Neutrophil (primary cell): ENCODE measurements at regions not wholly inside any gene's neighbourhood (a gene's known extent, or its start where the extent isn't known, plus 50 kb on each side); places are given as distances from the start of the nearest gene placed in this dataset.

Source experiments
- H3K27ac ChIP-seq: fragments of 200-600 bp; sonication (generic); 2 replicates; pipeline ENCODE4 v1.5.1; 2016; ENCODE audit warnings: mild to moderate bottlenecking, moderate library complexity
- H3K27me3 ChIP-seq: fragments of 200-600 bp; sonication (generic); 2 replicates; pipeline ENCODE4 v1.6.0; 2016; ENCODE audit warnings: mild to moderate bottlenecking
- H3K36me3 ChIP-seq: fragments of 200-600 bp; sonication (generic); 2 replicates; pipeline ENCODE4 v1.5.1; 2017
- H3K4me1 ChIP-seq, 2 experiments: fragments of 200-600 bp in 1 of 2; sonication (generic) in 1 of 2; 1 replicate in 1 of 2; 2 replicates in 1 of 2; pipeline versions ENCODE4 v1.5.1 to v1.6.1; 2013 to 2016; ENCODE audit warnings: low read depth in 1 of 2, low read length in 1 of 2, mild to moderate bottlenecking in 1 of 2, moderate library complexity in 1 of 2; ENCODE audit not compliant: control insufficient read depth in 1 of 2, insufficient read depth in 1 of 2
- H3K4me3 ChIP-seq, 2 experiments: fragments of 200-600 bp in 1 of 2; sonication (generic) in 1 of 2; 1 replicate in 1 of 2; 2 replicates in 1 of 2; pipeline ENCODE4 v1.5.1; 2013 to 2016; ENCODE audit warnings: low read depth in 1 of 2, low read length in 1 of 2, mild to moderate bottlenecking in 1 of 2, moderate library complexity in 1 of 2
- H3K9me3 ChIP-seq: fragments of 200-600 bp; sonication (generic); 2 replicates; pipeline ENCODE4 v1.5.1; 2016
- TF ChIP-seq, protein P1 (sequence below): fragments of 200-600 bp; sonication (generic); IDR thresholded peaks from 2 replicates; pipeline ENCODE4 v1.5.1; 2016; ENCODE audit warnings: antibody characterized with exemption

GRCh38 chr10:113458944-113459343 is 93.9 kb upstream of the HABP2 start:
- TF ChIP-seq, protein P1, sequence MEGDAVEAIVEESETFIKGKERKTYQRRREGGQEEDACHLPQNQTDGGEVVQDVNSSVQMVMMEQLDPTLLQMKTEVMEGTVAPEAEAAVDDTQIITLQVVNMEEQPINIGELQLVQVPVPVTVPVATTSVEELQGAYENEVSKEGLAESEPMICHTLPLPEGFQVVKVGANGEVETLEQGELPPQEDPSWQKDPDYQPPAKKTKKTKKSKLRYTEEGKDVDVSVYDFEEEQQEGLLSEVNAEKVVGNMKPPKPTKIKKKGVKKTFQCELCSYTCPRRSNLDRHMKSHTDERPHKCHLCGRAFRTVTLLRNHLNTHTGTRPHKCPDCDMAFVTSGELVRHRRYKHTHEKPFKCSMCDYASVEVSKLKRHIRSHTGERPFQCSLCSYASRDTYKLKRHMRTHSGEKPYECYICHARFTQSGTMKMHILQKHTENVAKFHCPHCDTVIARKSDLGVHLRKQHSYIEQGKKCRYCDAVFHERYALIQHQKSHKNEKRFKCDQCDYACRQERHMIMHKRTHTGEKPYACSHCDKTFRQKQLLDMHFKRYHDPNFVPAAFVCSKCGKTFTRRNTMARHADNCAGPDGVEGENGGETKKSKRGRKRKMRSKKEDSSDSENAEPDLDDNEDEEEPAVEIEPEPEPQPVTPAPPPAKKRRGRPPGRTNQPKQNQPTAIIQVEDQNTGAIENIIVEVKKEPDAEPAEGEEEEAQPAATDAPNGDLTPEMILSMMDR, result no peak
- no peaks in the 10 kb centered on the region for H3K36me3 ChIP-seq
- H3K27me3 ChIP-seq, result peaks cover 16% of the 10 kb centered on the region
- no peaks in the 10 kb centered on the region for H3K9me3 ChIP-seq
- H3K4me3 ChIP-seq, result no peak overlapping the region
- no peak overlapping the region for H3K27ac ChIP-seq
- H3K4me1 ChIP-seq, result no peaks in the 10 kb centered on the region

- Histone ChIP-seq H3K27me3 (peaks cover 9% of the 10 kb centered on the region), H3K36me3 (no peaks in the 10 kb centered on the region), H3K4me3 (no peak overlapping the region), H3K4me1 (no peaks in the 10 kb centered on the region), H3K27ac (no peak overlapping the region), H3K9me3 (no peaks in the 10 kb centered on the region)
- TF ChIP-seq, protein P1, result no peak
Measured at GRCh38 chr10:113459626-113460280, 93.1 kb upstream of the HABP2 start.

DNA sequence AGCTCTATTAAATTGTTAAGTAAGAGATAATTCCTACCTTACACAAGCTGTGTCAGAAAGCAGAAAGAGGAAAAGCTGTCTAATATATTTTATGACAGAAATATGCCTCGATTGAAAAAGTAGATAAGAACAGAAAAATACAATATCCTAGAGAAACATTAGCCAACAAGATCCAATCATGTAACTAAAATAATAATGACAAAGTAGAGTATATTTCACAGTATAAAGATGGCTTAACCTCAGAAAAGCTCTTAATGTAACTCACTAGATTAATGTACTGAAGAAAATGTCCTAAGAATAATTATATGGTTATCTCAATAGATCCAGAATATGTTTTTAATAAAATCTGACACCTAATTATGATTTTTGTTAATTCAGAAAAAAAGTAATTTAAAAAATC is 89.8 kb upstream of the HABP2 start:
- TF ChIP-seq, protein P1, result no peak
- no peaks in the 10 kb centered on the region for H3K4me1 ChIP-seq
- no peak overlapping the region for H3K4me3 ChIP-seq
- no peaks in the 10 kb centered on the region for H3K9me3 ChIP-seq
- peaks cover 9% of the 10 kb centered on the region for H3K27me3 ChIP-seq
- no peak overlapping the region for H3K27ac ChIP-seq
- H3K36me3 ChIP-seq, result no peaks in the 10 kb centered on the region

DNA sequence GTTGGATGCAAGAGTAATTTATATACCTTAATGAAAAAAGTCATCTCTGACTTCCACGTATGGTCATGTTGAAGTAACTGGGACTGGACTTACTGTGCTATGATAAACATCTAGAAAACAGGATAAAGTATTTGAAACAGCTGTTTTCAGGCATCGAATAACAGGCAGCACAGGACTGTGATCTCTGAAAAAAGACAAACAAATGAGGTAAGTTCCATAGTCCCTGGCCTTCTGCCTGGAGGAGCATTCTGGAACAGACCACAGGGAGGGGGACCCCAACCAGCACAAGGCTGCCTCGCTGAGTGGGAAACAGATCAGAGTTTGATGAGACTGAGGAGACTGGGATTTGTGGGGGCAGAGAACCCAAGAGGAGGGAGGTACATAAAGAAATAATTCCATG is 89.1 kb upstream of the HABP2 start:
- H3K36me3 ChIP-seq, result no peaks in the 10 kb centered on the region

DNA sequence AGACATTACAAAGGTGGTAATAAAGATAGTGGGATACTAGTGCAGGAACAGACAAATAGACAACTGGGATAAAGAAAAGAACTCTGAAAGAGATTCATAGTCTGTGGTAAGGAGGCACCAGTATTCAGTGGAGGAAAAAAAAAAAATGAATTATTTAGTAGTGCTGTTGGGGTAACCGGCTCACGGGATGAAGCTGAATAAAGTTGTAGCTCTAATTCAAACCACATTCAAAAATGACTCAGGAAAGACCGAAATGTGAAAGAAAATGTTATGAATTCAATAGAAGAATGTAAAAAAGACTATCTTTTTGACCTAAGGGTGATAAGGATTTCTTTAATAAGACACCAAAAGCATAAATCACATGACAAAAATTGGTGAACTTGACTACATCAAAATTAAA is 83.1 kb upstream of the HABP2 start:
- Histone ChIP-seq H3K4me1 (no peaks in the 10 kb centered on the region), H3K9me3 (no peaks in the 10 kb centered on the region), H3K4me3 (no peak overlapping the region), H3K36me3 (no peaks in the 10 kb centered on the region), H3K27ac (no peak overlapping the region), H3K27me3 (no peaks in the 10 kb centered on the region)
- TF ChIP-seq, protein P1, result no peak

More for the DNA sequence above, 89.1 kb upstream of the HABP2 start:
- H3K27ac ChIP-seq, result no peak overlapping the region
- no peaks in the 10 kb centered on the region for H3K4me1 ChIP-seq
- H3K9me3 ChIP-seq, result no peaks in the 10 kb centered on the region
- peaks cover 9% of the 10 kb centered on the region for H3K27me3 ChIP-seq
- H3K4me3 ChIP-seq, result no peak overlapping the region
- TF ChIP-seq, protein P1, result no peak
